ENCODE measurements at regions not wholly inside any gene's neighbourhood (a gene's known extent, or its start where the extent isn't known, plus 50 kb on each side); places are given as distances from the start of the nearest gene placed in this dataset.

GRCh38 chr17:14776791-14777190, 475.9 kb downstream of the HS3ST3B1 start:
- no peaks in the 10 kb centered on the region for H3K36me3 ChIP-seq
- TF ChIP-seq Cebpa-rat (IDR thresholded peaks at IDR 0.05), result no peak

GRCh38 chr17:14775731-14776492, 475.0 kb downstream of the HS3ST3B1 start:
- H3K9ac ChIP-seq, result no peak overlapping the region
- no peak overlapping the region for H3K4me3 ChIP-seq
- no peak overlapping the region for H3K27ac ChIP-seq
- no peaks in the 10 kb centered on the region for H4K20me1 ChIP-seq
- H3K27me3 ChIP-seq, result no peaks in the 10 kb centered on the region; the same call in 1 of the 2 replicates
- H3K4me2 ChIP-seq, result no peak overlapping the region
- H3K4me1 ChIP-seq, result peaks cover 21% of the 10 kb centered on the region
- peaks cover 13% of the 10 kb centered on the region for H3K9me3 ChIP-seq
- H3K36me3 ChIP-seq, result no peaks in the 10 kb centered on the region
- TF ChIP-seq Cebpa-rat (IDR thresholded peaks at IDR 0.05), result no peak

More at GRCh38 chr17:14776791-14777190, 475.9 kb downstream of the HS3ST3B1 start:
- Histone ChIP-seq H3K4me3 (no peak overlapping the region), H4K20me1 (no peaks in the 10 kb centered on the region), H3K4me1 (peaks cover 21% of the 10 kb centered on the region), H3K27ac (no peak overlapping the region), H3K27me3 (no peaks in the 10 kb centered on the region; the same call in 1 of the 2 replicates), H3K9me3 (peaks cover 13% of the 10 kb centered on the region), H3K9ac (no peak overlapping the region), H3K4me2 (no peak overlapping the region)

- Histone ChIP-seq H3K27ac (no peak overlapping the region), H3K9ac (no peak overlapping the region), H3K9me3 (peaks cover 13% of the 10 kb centered on the region), H3K36me3 (no peaks in the 10 kb centered on the region), H3K4me3 (no peak overlapping the region), H3K4me2 (no peak overlapping the region), H4K20me1 (no peaks in the 10 kb centered on the region), H3K4me1 (peaks cover 21% of the 10 kb centered on the region), H3K27me3 (no peaks in the 10 kb centered on the region; the same call in 1 of the 2 replicates)
- no peak for TF ChIP-seq Cebpa-rat (IDR thresholded peaks at IDR 0.05)
Measured at GRCh38 chr17:14774774-14775173, 473.9 kb downstream of the HS3ST3B1 start.

GRCh38 chr17:14772776-14773175, 471.9 kb downstream of the HS3ST3B1 start:
- H3K4me1 ChIP-seq, result peaks cover 21% of the 10 kb centered on the region
- no peak overlapping the region for H3K4me3 ChIP-seq
- no peak overlapping the region for H3K9ac ChIP-seq
- no peaks in the 10 kb centered on the region for H3K27me3 ChIP-seq
- no peaks in the 10 kb centered on the region for H4K20me1 ChIP-seq
- H3K36me3 ChIP-seq, result no peaks in the 10 kb centered on the region
- no peak overlapping the region for H3K27ac ChIP-seq
- no peak overlapping the region for H3K4me2 ChIP-seq
- peaks cover 18% of the 10 kb centered on the region for H3K9me3 ChIP-seq
- no peak for TF ChIP-seq Cebpa-rat (IDR thresholded peaks at IDR 0.05)

- Histone ChIP-seq H3K4me1 (peaks cover 13% of the 10 kb centered on the region), H3K4me3 (no peak overlapping the region), H3K27ac (no peak overlapping the region), H3K9ac (no peak overlapping the region), H3K9me3 (peaks cover 18% of the 10 kb centered on the region), H3K4me2 (no peak overlapping the region), H3K36me3 (no peaks in the 10 kb centered on the region), H4K20me1 (no peaks in the 10 kb centered on the region), H3K27me3 (no peaks in the 10 kb centered on the region)
- no peak for TF ChIP-seq Cebpa-rat (IDR thresholded peaks at IDR 0.05)
Measured at GRCh38 chr17:14771543-14771942, 470.7 kb downstream of the HS3ST3B1 start.

GRCh38 chr17:14768923-14769322, 468.0 kb downstream of the HS3ST3B1 start:
- Histone ChIP-seq H3K9ac (no peak overlapping the region), H3K36me3 (no peaks in the 10 kb centered on the region), H3K27ac (no peak overlapping the region), H3K4me2 (no peak overlapping the region), H3K4me3 (no peak overlapping the region), H4K20me1 (no peaks in the 10 kb centered on the region), H3K9me3 (peaks cover 6% of the 10 kb centered on the region; the same call in 1 of the 2 replicates), H3K4me1 (peaks cover 9% of the 10 kb centered on the region), H3K27me3 (no peaks in the 10 kb centered on the region)
- TF ChIP-seq Cebpa-rat (IDR thresholded peaks at IDR 0.05), result no peak

- Histone ChIP-seq H3K36me3 (no peaks in the 10 kb centered on the region), H3K4me3 (no peak overlapping the region), H3K9me3 (no peaks in the 10 kb centered on the region), H3K27me3 (peaks cover 14% of the 10 kb centered on the region), H3K4me2 (no peak overlapping the region), H3K9ac (no peak overlapping the region), H3K4me1 (no peaks in the 10 kb centered on the region), H4K20me1 (0 out of 2 replicates have a peak, but pooled peaks cover 4% of the 10 kb centered on the region), H3K27ac (no peak overlapping the region)
- no peak for TF ChIP-seq Cebpa-rat (IDR thresholded peaks at IDR 0.05)
Measured at GRCh38 chr17:14762736-14763479, 462.0 kb downstream of the HS3ST3B1 start.

- TF ChIP-seq Cebpa-rat (IDR thresholded peaks at IDR 0.05), result no peak
- Histone ChIP-seq H3K27ac (no peak overlapping the region), H4K20me1 (0 out of 2 replicates have a peak, but pooled peaks cover 4% of the 10 kb centered on the region), H3K9ac (no peak overlapping the region), H3K4me2 (no peak overlapping the region), H3K27me3 (peaks cover 28% of the 10 kb centered on the region), H3K36me3 (no peaks in the 10 kb centered on the region), H3K9me3 (no peaks in the 10 kb centered on the region), H3K4me1 (peaks cover 8% of the 10 kb centered on the region), H3K4me3 (no peak overlapping the region)
Measured at GRCh38 chr17:14760719-14761411, 460.0 kb downstream of the HS3ST3B1 start.

GRCh38 chr17:14760212-14760611, 459.3 kb downstream of the HS3ST3B1 start:
- H4K20me1 ChIP-seq, result 0 out of 2 replicates have a peak, but pooled peaks cover 4% of the 10 kb centered on the region
- H3K4me1 ChIP-seq, result peaks cover 12% of the 10 kb centered on the region
- H3K36me3 ChIP-seq, result no peaks in the 10 kb centered on the region
- H3K9me3 ChIP-seq, result no peaks in the 10 kb centered on the region
- no peak for TF ChIP-seq Cebpa-rat (IDR thresholded peaks at IDR 0.05)
- H3K4me2 ChIP-seq, result no peak overlapping the region
- H3K27ac ChIP-seq, result no peak overlapping the region
- no peak overlapping the region for H3K4me3 ChIP-seq
- H3K9ac ChIP-seq, result no peak overlapping the region
- peaks cover 34% of the 10 kb centered on the region for H3K27me3 ChIP-seq
